Liver (tissue), 8 donors: ENCODE measurements at regions not wholly inside any gene's neighbourhood (a gene's known extent, or its start where the extent isn't known, plus 50 kb on each side); places are given as distances from the start of the nearest gene placed in this dataset.

Source experiments
- DNase-seq: peaks from one replicate; pipeline ENCODE4 v3.0.0-alpha.2; 2017; ENCODE audit warnings: low spot score
- H3K27ac ChIP-seq, 2 donors: one replicate each; pipeline ENCODE4 v1.7.0; 2013; ENCODE audit warnings: inconsistent platforms in 2 of 2, low read length in 2 of 2, control low read depth in 1 of 2, low read depth in 1 of 2, mild to moderate bottlenecking in 1 of 2
- H3K27me3 ChIP-seq, 4 donors: one replicate each; pipeline versions ENCODE4 v1.6.1 to v1.7.0; 2013; ENCODE audit warnings: low read length in 3 of 4, inconsistent platforms in 1 of 4, mild to moderate bottlenecking in 1 of 4, moderate library complexity in 1 of 4; ENCODE audit not compliant: control insufficient read depth in 4 of 4, insufficient read depth in 4 of 4
- H3K36me3 ChIP-seq, 4 donors: one replicate each; pipeline versions ENCODE4 v1.6.1 to v1.7.0; 2013; ENCODE audit warnings: low read length in 3 of 4, mild to moderate bottlenecking in 3 of 4, low read depth in 1 of 4, moderate library complexity in 1 of 4; ENCODE audit not compliant: control insufficient read depth in 4 of 4, insufficient read depth in 3 of 4
- H3K4me1 ChIP-seq, 4 donors: one replicate each; pipeline versions ENCODE4 v1.6.1 to v1.7.0; 2013; ENCODE audit warnings: low read length in 3 of 4, mild to moderate bottlenecking in 3 of 4, moderate library complexity in 1 of 4; ENCODE audit not compliant: control insufficient read depth in 4 of 4, insufficient read depth in 4 of 4
- H3K4me3 ChIP-seq, 3 donors: one replicate each; pipeline versions ENCODE4 v1.6.1 to v1.7.0; 2013; ENCODE audit warnings: low read length in 3 of 3, control low read depth in 1 of 3, low read depth in 1 of 3, mild to moderate bottlenecking in 1 of 3
- H3K9ac ChIP-seq, 2 donors: one replicate each; pipeline ENCODE4 v1.7.0; 2013; ENCODE audit warnings: low read length in 2 of 2, mild to moderate bottlenecking in 2 of 2, moderate library complexity in 2 of 2, control low read depth in 1 of 2, low read depth in 1 of 2
- H3K9me3 ChIP-seq, 4 donors: one replicate each; pipeline versions ENCODE4 v1.6.1 to v1.7.0; 2013; ENCODE audit warnings: low read length in 3 of 4; ENCODE audit not compliant: control insufficient read depth in 4 of 4
- EGR1 ChIP-seq, 2 donors: IDR thresholded peaks; 2 replicates each; pipeline ENCODE4 v1.6.1; 2016 to 2018; ENCODE audit warnings: antibody characterized with exemption in 2 of 2, low read depth in 2 of 2
- FOXA1 ChIP-seq: IDR thresholded peaks from 2 replicates; pipeline ENCODE4 v1.6.1; 2016; ENCODE audit warnings: antibody characterized with exemption
- GABPA ChIP-seq, 2 donors: IDR thresholded peaks in 1 of 2; conservative IDR thresholded peaks in 1 of 2; 2 replicates each; pipeline ENCODE4 v1.6.1; 2016; ENCODE audit warnings: antibody characterized with exemption in 2 of 2, mild to moderate bottlenecking in 1 of 2, moderate library complexity in 1 of 2
- HNF4A ChIP-seq, 2 donors: conservative IDR thresholded peaks; 2 replicates each; pipeline ENCODE4 v1.6.1; 2016; ENCODE audit warnings: antibody characterized with exemption in 2 of 2, mild to moderate bottlenecking in 2 of 2
- HNF4G ChIP-seq: IDR thresholded peaks from 2 replicates; pipeline ENCODE4 v1.6.1; 2016; ENCODE audit warnings: antibody characterized with exemption
- NR2F2 ChIP-seq: IDR thresholded peaks from 2 replicates; pipeline ENCODE4 v1.6.1; 2016; ENCODE audit warnings: antibody characterized with exemption
- RAD21 ChIP-seq, 2 donors: IDR thresholded peaks; 2 replicates each; pipeline ENCODE4 v1.6.1; 2016; ENCODE audit warnings: antibody characterized with exemption in 2 of 2, mild to moderate bottlenecking in 2 of 2
- RXRA ChIP-seq, 2 donors: IDR thresholded peaks; 2 replicates each; pipeline ENCODE4 v1.6.1; 2017 to 2018; ENCODE audit warnings: antibody characterized with exemption in 2 of 2, mild to moderate bottlenecking in 1 of 2
- SP1 ChIP-seq: IDR thresholded peaks from 2 replicates; pipeline ENCODE4 v1.6.1; 2018; ENCODE audit warnings: antibody characterized with exemption, mild to moderate bottlenecking
- YY1 ChIP-seq: IDR thresholded peaks from 2 replicates; pipeline ENCODE4 v1.6.1; 2016; ENCODE audit warnings: antibody characterized with exemption, mild to moderate bottlenecking
- WGBS: extraction: QIAGEN DNeasy Blood & Tissue Kit; methylation state at CpG from one replicate; pipeline ENCODE4 v1.1.7; 2013; 5-methylcytosine and 5-hydroxymethylcytosine counted together
- TF ChIP-seq, protein P1 (sequence below): fragments of 150-350 bp; IDR thresholded peaks from 2 replicates; pipeline ENCODE4 v1.5.1; 2017; ENCODE audit warnings: improper control_type of control experiment, low read depth, low read length; ENCODE audit not compliant: missing input control
- TF ChIP-seq, protein P2 (sequence below): IDR thresholded peaks from 2 replicates; pipeline ENCODE4 v1.6.1; 2016; ENCODE audit warnings: antibody characterized with exemption
- TF ChIP-seq, protein P3 (sequence below): IDR thresholded peaks from 2 replicates; pipeline ENCODE4 v1.6.1; 2016; ENCODE audit warnings: antibody characterized with exemption, mild to moderate bottlenecking
- donor health status: healthy.
- donor health status: healthy.
- donor health status: healthy.
- donor health status: healthy.
- donor health status: healthy.

DNA sequence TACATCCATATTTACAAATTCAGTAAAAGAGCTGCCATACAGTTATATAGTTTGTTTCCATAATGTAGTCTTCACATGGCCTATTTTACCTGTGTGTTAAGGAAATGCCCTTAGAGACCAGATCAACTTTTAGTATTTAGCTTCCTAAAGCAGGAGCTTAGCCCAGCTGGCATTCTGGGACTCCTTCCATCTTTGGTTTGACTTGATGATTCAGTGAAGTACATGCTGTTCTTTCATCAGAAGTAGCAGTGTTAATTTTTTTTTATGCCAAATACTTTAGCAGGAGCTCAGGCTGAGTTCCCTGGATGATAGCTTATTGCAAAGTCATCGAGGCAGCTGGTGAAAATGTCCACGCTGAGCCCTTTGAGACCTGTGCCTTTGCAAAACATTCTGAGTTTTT, 101.0 kb downstream of the FOXG1 start:
- Histone ChIP-seq H3K4me1 (no peaks in the 10 kb centered on the region), H3K9me3 (no peaks in the 10 kb centered on the region), H3K27me3 (no peaks in the 10 kb centered on the region), H3K36me3 (no peaks in the 10 kb centered on the region), H3K27ac (no peak overlapping the region), H3K9ac (no peak overlapping the region), H3K4me3 (no peak overlapping the region)
- no peak for DNase-seq
- TF ChIP-seq SP1 = no peak
- no peak for TF ChIP-seq RAD21 (IDR thresholded peaks at IDR 0.05)
- no peak for TF ChIP-seq EGR1 (IDR thresholded peaks at IDR 0.05; ENCODE audit: low read depth in 2 of 2)
- TF ChIP-seq, protein P1, sequence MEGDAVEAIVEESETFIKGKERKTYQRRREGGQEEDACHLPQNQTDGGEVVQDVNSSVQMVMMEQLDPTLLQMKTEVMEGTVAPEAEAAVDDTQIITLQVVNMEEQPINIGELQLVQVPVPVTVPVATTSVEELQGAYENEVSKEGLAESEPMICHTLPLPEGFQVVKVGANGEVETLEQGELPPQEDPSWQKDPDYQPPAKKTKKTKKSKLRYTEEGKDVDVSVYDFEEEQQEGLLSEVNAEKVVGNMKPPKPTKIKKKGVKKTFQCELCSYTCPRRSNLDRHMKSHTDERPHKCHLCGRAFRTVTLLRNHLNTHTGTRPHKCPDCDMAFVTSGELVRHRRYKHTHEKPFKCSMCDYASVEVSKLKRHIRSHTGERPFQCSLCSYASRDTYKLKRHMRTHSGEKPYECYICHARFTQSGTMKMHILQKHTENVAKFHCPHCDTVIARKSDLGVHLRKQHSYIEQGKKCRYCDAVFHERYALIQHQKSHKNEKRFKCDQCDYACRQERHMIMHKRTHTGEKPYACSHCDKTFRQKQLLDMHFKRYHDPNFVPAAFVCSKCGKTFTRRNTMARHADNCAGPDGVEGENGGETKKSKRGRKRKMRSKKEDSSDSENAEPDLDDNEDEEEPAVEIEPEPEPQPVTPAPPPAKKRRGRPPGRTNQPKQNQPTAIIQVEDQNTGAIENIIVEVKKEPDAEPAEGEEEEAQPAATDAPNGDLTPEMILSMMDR = no peak
- no peak for TF ChIP-seq HNF4G
- no peak for TF ChIP-seq YY1
- 55% methylated on average over 2 of the region's 2 CpGs for WGBS

DNA sequence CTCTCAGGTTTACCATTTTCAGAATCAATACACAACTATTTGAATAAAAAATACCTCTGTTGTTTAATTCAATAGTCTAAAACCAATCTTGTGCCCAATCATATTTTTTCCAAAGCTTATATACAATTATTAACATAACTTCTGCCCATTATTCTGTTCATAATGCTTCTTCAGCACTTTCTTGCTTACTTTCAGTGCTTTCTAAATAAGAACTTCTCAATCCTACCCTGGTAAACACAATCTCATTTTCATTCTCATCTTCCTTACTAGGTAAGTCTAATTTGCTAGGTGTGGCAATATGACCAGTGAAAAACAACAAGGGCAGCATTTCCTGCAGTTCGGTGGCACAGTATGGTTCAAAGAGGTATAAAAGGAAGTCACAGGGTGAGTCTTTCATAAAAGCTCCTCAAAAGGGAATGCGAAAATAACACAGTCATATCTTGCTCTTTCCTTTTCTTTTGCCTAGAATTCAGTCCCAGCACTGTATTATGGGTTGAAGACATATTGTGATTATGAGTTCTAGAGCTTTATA, 103.5 kb downstream of the FOXG1 start:
- no peaks in the 10 kb centered on the region for H3K9me3 ChIP-seq
- no peak overlapping the region for H3K4me3 ChIP-seq
- H3K36me3 ChIP-seq = no peaks in the 10 kb centered on the region
- no peak overlapping the region for H3K27ac ChIP-seq
- no peaks in the 10 kb centered on the region for H3K27me3 ChIP-seq
- TF ChIP-seq EGR1 (IDR thresholded peaks at IDR 0.05; ENCODE audit: low read depth in 2 of 2) (no peak), GABPA (IDR thresholded peaks at IDR 0.05 in 1 of 2, conservative IDR thresholded peaks at IDR 0.05 in 1 of 2) (no peak), RAD21 (IDR thresholded peaks at IDR 0.05) (no peak), HNF4A (conservative IDR thresholded peaks at IDR 0.05) (no peak), FOXA1 (no peak), RXRA (IDR thresholded peaks at IDR 0.05) (no peak), NR2F2 (no peak)
- TF ChIP-seq, protein P1 = no peak
- TF ChIP-seq, protein P2, sequence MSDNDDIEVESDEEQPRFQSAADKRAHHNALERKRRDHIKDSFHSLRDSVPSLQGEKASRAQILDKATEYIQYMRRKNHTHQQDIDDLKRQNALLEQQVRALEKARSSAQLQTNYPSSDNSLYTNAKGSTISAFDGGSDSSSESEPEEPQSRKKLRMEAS = no peak
- TF ChIP-seq, protein P3, sequence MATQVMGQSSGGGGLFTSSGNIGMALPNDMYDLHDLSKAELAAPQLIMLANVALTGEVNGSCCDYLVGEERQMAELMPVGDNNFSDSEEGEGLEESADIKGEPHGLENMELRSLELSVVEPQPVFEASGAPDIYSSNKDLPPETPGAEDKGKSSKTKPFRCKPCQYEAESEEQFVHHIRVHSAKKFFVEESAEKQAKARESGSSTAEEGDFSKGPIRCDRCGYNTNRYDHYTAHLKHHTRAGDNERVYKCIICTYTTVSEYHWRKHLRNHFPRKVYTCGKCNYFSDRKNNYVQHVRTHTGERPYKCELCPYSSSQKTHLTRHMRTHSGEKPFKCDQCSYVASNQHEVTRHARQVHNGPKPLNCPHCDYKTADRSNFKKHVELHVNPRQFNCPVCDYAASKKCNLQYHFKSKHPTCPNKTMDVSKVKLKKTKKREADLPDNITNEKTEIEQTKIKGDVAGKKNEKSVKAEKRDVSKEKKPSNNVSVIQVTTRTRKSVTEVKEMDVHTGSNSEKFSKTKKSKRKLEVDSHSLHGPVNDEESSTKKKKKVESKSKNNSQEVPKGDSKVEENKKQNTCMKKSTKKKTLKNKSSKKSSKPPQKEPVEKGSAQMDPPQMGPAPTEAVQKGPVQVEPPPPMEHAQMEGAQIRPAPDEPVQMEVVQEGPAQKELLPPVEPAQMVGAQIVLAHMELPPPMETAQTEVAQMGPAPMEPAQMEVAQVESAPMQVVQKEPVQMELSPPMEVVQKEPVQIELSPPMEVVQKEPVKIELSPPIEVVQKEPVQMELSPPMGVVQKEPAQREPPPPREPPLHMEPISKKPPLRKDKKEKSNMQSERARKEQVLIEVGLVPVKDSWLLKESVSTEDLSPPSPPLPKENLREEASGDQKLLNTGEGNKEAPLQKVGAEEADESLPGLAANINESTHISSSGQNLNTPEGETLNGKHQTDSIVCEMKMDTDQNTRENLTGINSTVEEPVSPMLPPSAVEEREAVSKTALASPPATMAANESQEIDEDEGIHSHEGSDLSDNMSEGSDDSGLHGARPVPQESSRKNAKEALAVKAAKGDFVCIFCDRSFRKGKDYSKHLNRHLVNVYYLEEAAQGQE = no peak
- no peak for DNase-seq
- 52% methylated on average over 2 of the region's 2 CpGs for WGBS
- H3K4me1 ChIP-seq = no peaks in the 10 kb centered on the region
- H3K9ac ChIP-seq = no peak overlapping the region
